Fibroblast of lung (primary cell): ENCODE measurements at regions not wholly inside any gene's neighbourhood (a gene's known extent, or its start where the extent isn't known, plus 50 kb on each side); places are given as distances from the start of the nearest gene placed in this dataset.
A peak's percentile ranks its signal among the peaks of the same experiment; 100 is the strongest.

Experiments
- DNase-seq, 2 donors: peaks; one replicate each; pipeline versions ENCODE4 v3.0.0 to v3.0.0-alpha.2; 2010; ENCODE audit warnings: low read depth in 2 of 2
- H2AFZ ChIP-seq: 2 replicates; pipeline ENCODE4 v1.5.1; 2012; ENCODE audit warnings: low read length, control low read depth, inconsistent platforms
- H3K27ac ChIP-seq: 2 replicates; pipeline ENCODE4 v1.5.1; 2011; ENCODE audit warnings: low read length, control low read depth; ENCODE audit not compliant: insufficient read depth
- H3K27me3 ChIP-seq: 2 replicates; pipeline ENCODE4 v1.5.1; 2011; ENCODE audit warnings: mild to moderate bottlenecking, low read length; ENCODE audit not compliant: control insufficient read depth, insufficient read depth
- H3K36me3 ChIP-seq: 2 replicates; pipeline ENCODE4 v1.5.1; 2011; ENCODE audit warnings: low read length; ENCODE audit not compliant: control insufficient read depth, insufficient read depth
- H3K4me1 ChIP-seq: 2 replicates; pipeline ENCODE4 v1.5.1; 2011; ENCODE audit warnings: low read length; ENCODE audit not compliant: control insufficient read depth, insufficient read depth; ENCODE audit errors: extremely low read depth
- H3K4me2 ChIP-seq: 2 replicates; pipeline ENCODE4 v1.5.1; 2011; ENCODE audit warnings: low read length, control low read depth; ENCODE audit not compliant: insufficient read depth; ENCODE audit errors: extremely low read depth
- H3K4me3 ChIP-seq, 4 experiments: fragments of 200-600 bp in 1 of 4; sonication (generic) in 1 of 4; replicated peaks in 1 of 4; 2 replicates each; pipeline ENCODE4 v1.5.1; 2011 to 2016; ENCODE audit warnings: low read length in 4 of 4, low read depth in 3 of 4, mild to moderate bottlenecking in 3 of 4, control low read depth in 2 of 4, inconsistent platforms in 1 of 4, mixed read lengths in 1 of 4; ENCODE audit not compliant: insufficient read depth in 1 of 4; ENCODE audit errors: control extremely low read depth in 1 of 4
- H3K79me2 ChIP-seq: 2 replicates; pipeline ENCODE4 v1.5.1; 2012; ENCODE audit warnings: mild to moderate bottlenecking, low read length, inconsistent platforms; ENCODE audit not compliant: control insufficient read depth, insufficient read depth
- H3K9ac ChIP-seq: 2 replicates; pipeline ENCODE4 v1.5.1; 2011; ENCODE audit warnings: mild to moderate bottlenecking, low read length, control low read depth; ENCODE audit not compliant: insufficient read depth
- H3K9me3 ChIP-seq: 2 replicates; pipeline ENCODE4 v1.5.1; 2012; ENCODE audit warnings: low read depth, low read length; ENCODE audit not compliant: control insufficient read depth, insufficient read depth
- H4K20me1 ChIP-seq: 2 replicates; pipeline ENCODE4 v1.5.1; 2011; ENCODE audit warnings: low read length; ENCODE audit not compliant: control insufficient read depth, insufficient read depth; ENCODE audit errors: extremely low read depth
- CTCF ChIP-seq, 2 donors: IDR thresholded peaks in 1 of 2; conservative IDR thresholded peaks in 1 of 2; 1 replicate in 1 of 2; 2 replicates in 1 of 2; pipeline ENCODE4 v1.5.1; 2011 to 2012; ENCODE audit warnings: low read length in 2 of 2, control low read depth in 1 of 2, inconsistent platforms in 1 of 2, low read depth in 1 of 2, mild to moderate bottlenecking in 1 of 2
- EZH2 ChIP-seq: IDR thresholded peaks from 2 replicates; pipeline ENCODE4 v1.5.1; 2012; ENCODE audit warnings: low read length, control low read depth, mild to moderate bottlenecking; ENCODE audit errors: missing control alignments

GRCh38 chr5:173410459-173411233 is 82.4 kb upstream of the STC2 start:
- no peaks in the 10 kb centered on the region for H3K27me3 ChIP-seq
- no peak overlapping the region for H3K4me2 ChIP-seq
- H3K9ac ChIP-seq: no peak overlapping the region
- TF ChIP-seq EZH2 (no peak), CTCF (conservative IDR thresholded peaks at IDR 0.05 in 1 of 2, IDR thresholded peaks at IDR 0.05 in 1 of 2; ENCODE audit: low read depth in 1 of 2, low read length in 2 of 2) (no peak)
- H3K4me1 ChIP-seq: peaks cover 3% of the 10 kb centered on the region
- DNase-seq: no peak
- H4K20me1 ChIP-seq: no peaks in the 10 kb centered on the region
- no peak overlapping the region for H3K4me3 ChIP-seq
- H2AFZ ChIP-seq: no peak overlapping the region
- H3K79me2 ChIP-seq: no peaks in the 10 kb centered on the region
- H3K9me3 ChIP-seq: no peaks in the 10 kb centered on the region
- no peaks in the 10 kb centered on the region for H3K36me3 ChIP-seq
- H3K27ac ChIP-seq: no peak overlapping the region

GRCh38 chr5:173408946-173409345 is 80.7 kb upstream of the STC2 start:
- no peaks in the 10 kb centered on the region for H4K20me1 ChIP-seq
- no peak overlapping the region for H2AFZ ChIP-seq
- H3K9me3 ChIP-seq: no peaks in the 10 kb centered on the region
- TF ChIP-seq CTCF (conservative IDR thresholded peaks at IDR 0.05 in 1 of 2, IDR thresholded peaks at IDR 0.05 in 1 of 2; ENCODE audit: low read depth in 1 of 2, low read length in 2 of 2) (no peak), EZH2 (no peak)
- no peak overlapping the region for H3K4me2 ChIP-seq
- H3K27ac ChIP-seq: no peak overlapping the region
- no peak overlapping the region for H3K4me3 ChIP-seq
- H3K27me3 ChIP-seq: no peaks in the 10 kb centered on the region
- H3K36me3 ChIP-seq: no peaks in the 10 kb centered on the region
- no peaks in the 10 kb centered on the region for H3K79me2 ChIP-seq
- DNase-seq: peak in 1 of 2 donors; percentile 62
- peaks cover 3% of the 10 kb centered on the region for H3K4me1 ChIP-seq
- no peak overlapping the region for H3K9ac ChIP-seq

GRCh38 chr5:173399851-173400250 is 71.6 kb upstream of the STC2 start:
- no peak overlapping the region for H2AFZ ChIP-seq
- H3K27me3 ChIP-seq: no peaks in the 10 kb centered on the region
- H4K20me1 ChIP-seq: no peaks in the 10 kb centered on the region
- H3K4me1 ChIP-seq: no peaks in the 10 kb centered on the region
- H3K36me3 ChIP-seq: no peaks in the 10 kb centered on the region
- no peaks in the 10 kb centered on the region for H3K79me2 ChIP-seq
- no peak overlapping the region for H3K4me2 ChIP-seq
- H3K9me3 ChIP-seq: no peaks in the 10 kb centered on the region
- H3K4me3 ChIP-seq: no peak overlapping the region
- no peak overlapping the region for H3K9ac ChIP-seq
- peak in 1 of 2 donors; percentile 88 for DNase-seq
- H3K27ac ChIP-seq: no peak overlapping the region
- TF ChIP-seq CTCF (conservative IDR thresholded peaks at IDR 0.05 in 1 of 2, IDR thresholded peaks at IDR 0.05 in 1 of 2; ENCODE audit: low read depth in 1 of 2, low read length in 2 of 2): no peak
- TF ChIP-seq EZH2: no peak
